ENCODE measurements at regions not wholly inside any gene's neighbourhood (a gene's known extent, or its start where the extent isn't known, plus 50 kb on each side); places are given as distances from the start of the nearest gene placed in this dataset.

DNA sequence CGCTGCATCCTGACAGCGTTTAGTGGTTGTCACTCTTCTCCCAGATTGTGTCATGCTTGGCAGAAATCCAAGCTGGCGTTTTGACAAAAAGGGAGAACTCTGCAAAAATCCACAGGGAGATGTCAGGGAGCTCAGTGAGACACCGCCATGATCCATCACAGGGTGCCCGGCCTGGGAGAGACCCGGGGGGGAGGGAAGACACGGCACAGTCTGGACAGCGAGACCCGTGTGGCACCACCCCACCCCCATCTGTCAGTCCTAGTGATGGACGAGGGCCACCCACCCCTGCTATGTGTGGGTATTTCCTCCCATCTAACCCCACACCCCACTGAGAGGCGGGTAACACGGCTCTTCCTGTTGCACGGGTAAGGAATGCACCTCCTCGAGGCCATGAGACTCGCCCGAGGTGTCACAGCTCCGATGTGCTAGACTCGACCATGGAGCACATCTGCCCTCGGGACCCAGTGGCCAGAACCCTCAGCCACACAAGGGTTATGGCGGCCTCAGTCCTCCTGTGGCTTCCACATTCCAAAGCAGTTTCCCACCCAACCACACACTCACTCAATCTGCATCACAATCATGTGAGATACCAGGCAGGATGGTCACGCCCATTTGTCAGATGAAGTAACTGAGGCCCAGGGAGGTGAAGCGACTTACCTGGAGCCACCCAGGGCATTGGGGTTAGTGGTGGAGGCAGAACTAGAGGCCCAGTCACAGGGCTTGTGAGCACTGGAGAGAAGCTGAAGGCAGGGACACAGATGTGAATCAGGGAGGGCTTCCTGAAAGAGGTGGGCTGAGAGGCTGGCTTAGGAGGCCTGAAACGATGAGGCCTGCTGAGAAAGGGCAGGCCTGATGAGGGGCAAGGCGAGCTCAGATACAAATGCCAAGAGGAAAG, 688.5 kb downstream of the MATN1 start:
- TF ChIP-seq, protein P1, sequence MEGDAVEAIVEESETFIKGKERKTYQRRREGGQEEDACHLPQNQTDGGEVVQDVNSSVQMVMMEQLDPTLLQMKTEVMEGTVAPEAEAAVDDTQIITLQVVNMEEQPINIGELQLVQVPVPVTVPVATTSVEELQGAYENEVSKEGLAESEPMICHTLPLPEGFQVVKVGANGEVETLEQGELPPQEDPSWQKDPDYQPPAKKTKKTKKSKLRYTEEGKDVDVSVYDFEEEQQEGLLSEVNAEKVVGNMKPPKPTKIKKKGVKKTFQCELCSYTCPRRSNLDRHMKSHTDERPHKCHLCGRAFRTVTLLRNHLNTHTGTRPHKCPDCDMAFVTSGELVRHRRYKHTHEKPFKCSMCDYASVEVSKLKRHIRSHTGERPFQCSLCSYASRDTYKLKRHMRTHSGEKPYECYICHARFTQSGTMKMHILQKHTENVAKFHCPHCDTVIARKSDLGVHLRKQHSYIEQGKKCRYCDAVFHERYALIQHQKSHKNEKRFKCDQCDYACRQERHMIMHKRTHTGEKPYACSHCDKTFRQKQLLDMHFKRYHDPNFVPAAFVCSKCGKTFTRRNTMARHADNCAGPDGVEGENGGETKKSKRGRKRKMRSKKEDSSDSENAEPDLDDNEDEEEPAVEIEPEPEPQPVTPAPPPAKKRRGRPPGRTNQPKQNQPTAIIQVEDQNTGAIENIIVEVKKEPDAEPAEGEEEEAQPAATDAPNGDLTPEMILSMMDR (IDR thresholded peaks at IDR 0.05; ENCODE audit: insufficient read depth, low read length, poor library complexity, severe bottlenecking) = no peak
- no peak overlapping the region for H3K4me3 ChIP-seq (ENCODE audit: low read depth, low read length)
- H3K27me3 ChIP-seq (ENCODE audit: control insufficient read depth, insufficient read depth, low read length) = no peaks in the 10 kb centered on the region
- H3K36me3 ChIP-seq (ENCODE audit: control insufficient read depth, insufficient read depth, low read length) = no peaks in the 10 kb centered on the region
- DNase-seq (ENCODE audit: low read depth) = no peak

- Histone ChIP-seq H3K4me3 (ENCODE audit: low read depth, low read length) (no peak overlapping the region), H3K36me3 (ENCODE audit: control insufficient read depth, insufficient read depth, low read length) (no peaks in the 10 kb centered on the region), H3K27me3 (ENCODE audit: control insufficient read depth, insufficient read depth, low read length) (no peaks in the 10 kb centered on the region)
- TF ChIP-seq, protein P1 (IDR thresholded peaks at IDR 0.05; ENCODE audit: insufficient read depth, low read length, poor library complexity, severe bottlenecking) = no peak
- no peak for DNase-seq (ENCODE audit: low read depth)
Observed at GRCh38 chr1:30034105-30034626, 689.2 kb downstream of the MATN1 start.

DNA sequence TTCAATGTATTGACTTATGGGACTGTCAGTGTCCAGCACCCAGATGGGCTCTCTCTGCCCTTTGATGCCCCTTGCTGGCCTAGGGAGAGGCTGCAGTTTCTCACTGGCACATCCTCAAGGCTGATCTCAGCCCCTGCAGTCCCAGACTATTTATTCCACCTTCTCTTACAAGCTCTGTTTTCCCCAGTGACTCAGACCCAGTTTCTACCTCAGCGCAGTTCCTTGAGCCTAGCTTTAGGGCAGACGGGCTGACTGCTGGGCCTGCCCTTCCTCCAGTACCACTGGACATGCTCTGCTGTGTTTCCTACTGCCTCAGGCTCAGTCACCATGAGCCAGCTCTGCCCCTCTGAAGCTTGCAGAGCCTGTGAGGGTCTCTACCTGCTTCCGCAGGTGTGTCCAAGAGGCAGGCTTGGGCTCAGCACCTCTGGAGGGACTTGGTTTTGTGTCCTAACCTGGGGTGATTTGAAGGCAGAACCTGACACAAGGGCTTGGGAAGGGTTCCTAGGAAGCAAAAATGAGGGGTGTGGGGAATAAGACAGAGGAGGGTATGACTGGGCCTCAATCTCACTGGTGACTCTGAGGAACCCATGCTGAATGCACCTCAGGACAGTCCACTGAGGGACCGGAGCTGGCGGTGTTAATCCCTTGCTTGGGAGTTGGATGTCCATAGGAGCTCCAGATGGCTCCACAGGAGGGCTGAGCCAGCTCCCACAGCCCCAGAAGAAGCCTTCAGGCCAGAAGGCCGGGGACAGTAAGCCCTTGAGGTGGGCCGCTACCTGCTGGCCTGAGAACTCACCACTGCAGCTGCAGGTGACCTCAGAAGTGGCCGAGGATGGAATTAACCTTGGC, 689.9 kb downstream of the MATN1 start:
- no peak for DNase-seq (ENCODE audit: low read depth)
- no peak overlapping the region for H3K4me3 ChIP-seq (ENCODE audit: low read depth, low read length)

DNA sequence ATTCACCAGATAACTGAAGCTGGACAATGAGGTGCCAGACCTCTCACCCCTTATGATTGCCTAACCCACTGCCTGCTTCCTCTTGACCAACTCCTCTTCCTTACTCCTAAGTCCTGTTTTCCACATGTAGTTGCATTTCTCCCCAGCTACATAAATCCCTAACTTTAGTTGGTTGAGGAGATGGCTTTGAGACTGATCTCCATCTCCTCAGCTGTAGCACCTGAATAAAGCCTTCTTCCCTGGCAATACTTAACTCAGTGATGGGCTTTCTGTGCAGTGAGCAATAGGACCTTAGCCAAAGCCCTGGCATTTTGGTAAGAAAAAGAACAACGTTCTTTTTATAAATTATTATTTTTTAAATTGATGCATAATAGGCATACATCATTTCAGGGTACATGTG, 691.1 kb downstream of the MATN1 start:
- TF ChIP-seq, protein P1 (IDR thresholded peaks at IDR 0.05; ENCODE audit: insufficient read depth, low read length, poor library complexity, severe bottlenecking) = no peak
- Histone ChIP-seq H3K27me3 (ENCODE audit: control insufficient read depth, insufficient read depth, low read length) (peaks cover 2% of the 10 kb centered on the region), H3K4me3 (ENCODE audit: low read depth, low read length) (no peak overlapping the region), H3K36me3 (ENCODE audit: control insufficient read depth, insufficient read depth, low read length) (no peaks in the 10 kb centered on the region)
- DNase-seq (ENCODE audit: low read depth) = no peak

More for the DNA sequence above, 689.9 kb downstream of the MATN1 start:
- Histone ChIP-seq H3K27me3 (ENCODE audit: control insufficient read depth, insufficient read depth, low read length) (peaks cover 2% of the 10 kb centered on the region), H3K36me3 (ENCODE audit: control insufficient read depth, insufficient read depth, low read length) (no peaks in the 10 kb centered on the region)
- TF ChIP-seq, protein P1 (IDR thresholded peaks at IDR 0.05; ENCODE audit: insufficient read depth, low read length, poor library complexity, severe bottlenecking) = no peak

- Histone ChIP-seq H3K36me3 (ENCODE audit: control insufficient read depth, insufficient read depth, low read length) (no peaks in the 10 kb centered on the region), H3K4me3 (ENCODE audit: low read depth, low read length) (no peak overlapping the region), H3K27me3 (ENCODE audit: control insufficient read depth, insufficient read depth, low read length) (peaks cover 2% of the 10 kb centered on the region)
- DNase-seq (ENCODE audit: low read depth) = no peak
- TF ChIP-seq, protein P1 (IDR thresholded peaks at IDR 0.05; ENCODE audit: insufficient read depth, low read length, poor library complexity, severe bottlenecking) = no peak
Observed at GRCh38 chr1:30029677-30030076, 693.7 kb downstream of the MATN1 start.

Measured in kidney epithelial cell (primary cell).